Osteoblast (primary cell): ENCODE measurements at regions not wholly inside any gene's neighbourhood (a gene's known extent, or its start where the extent isn't known, plus 50 kb on each side); places are given as distances from the start of the nearest gene placed in this dataset.
A peak's percentile ranks its signal among the peaks of the same experiment; 100 is the strongest.

Experiments used
- DNase-seq: peaks from one replicate; pipeline ENCODE4 v3.0.0; 2011; ENCODE audit warnings: low spot score, mixed read lengths; ENCODE audit not compliant: insufficient read length; ENCODE audit errors: missing footprints
- H2AFZ ChIP-seq: 2 replicates; pipeline ENCODE4 v1.6.0; 2011; ENCODE audit warnings: mild to moderate bottlenecking, low read length
- H3K27ac ChIP-seq: 2 replicates; pipeline ENCODE4 v1.5.1; 2011; ENCODE audit warnings: mild to moderate bottlenecking, low read depth, low read length, moderate library complexity
- H3K27me3 ChIP-seq: 2 replicates; pipeline ENCODE4 v1.6.0; 2012; ENCODE audit warnings: mild to moderate bottlenecking, control low read depth, inconsistent platforms, low read length, moderate library complexity; ENCODE audit not compliant: insufficient read depth
- H3K36me3 ChIP-seq: 2 replicates; pipeline ENCODE4 v1.5.1; 2011; ENCODE audit warnings: mild to moderate bottlenecking, low read length, control low read depth, moderate library complexity; ENCODE audit not compliant: insufficient read depth
- H3K4me1 ChIP-seq: 2 replicates; pipeline ENCODE4 v1.5.1; 2011; ENCODE audit warnings: mild to moderate bottlenecking, low read length, control low read depth, moderate library complexity; ENCODE audit not compliant: insufficient read depth
- H3K4me2 ChIP-seq: 2 replicates; pipeline ENCODE4 v1.6.0; 2011; ENCODE audit warnings: mild to moderate bottlenecking, low read length; ENCODE audit not compliant: insufficient read depth
- H3K4me3 ChIP-seq: fragments of 200-600 bp; sonication (generic); 3 replicates; pipeline ENCODE4 v1.5.1; 2012; ENCODE audit warnings: mild to moderate bottlenecking, low read length, inconsistent platforms; ENCODE audit not compliant: insufficient read depth
- H3K79me2 ChIP-seq: 2 replicates; pipeline ENCODE4 v1.6.0; 2012; ENCODE audit warnings: mild to moderate bottlenecking, low read length, control low read depth, inconsistent platforms; ENCODE audit not compliant: insufficient read depth
- H3K9me3 ChIP-seq: 2 replicates; pipeline ENCODE4 v1.5.1; 2011; ENCODE audit warnings: low read depth, low read length, control low read depth
- H4K20me1 ChIP-seq: 2 replicates; pipeline ENCODE4 v1.6.0; 2012; ENCODE audit warnings: mild to moderate bottlenecking, low read length, control low read depth; ENCODE audit not compliant: insufficient read depth
- CTCF ChIP-seq: IDR thresholded peaks from 2 replicates; pipeline ENCODE4 v1.5.1; 2011; ENCODE audit warnings: mild to moderate bottlenecking, low read depth, low read length, moderate library complexity; ENCODE audit errors: extremely low read depth

GRCh38 chr16:87182759-87183158 is 134.4 kb downstream of the C16orf95 start:
- H3K9me3 ChIP-seq, result no peaks in the 10 kb centered on the region
- H3K4me3 ChIP-seq, result no peak overlapping the region
- no peak for TF ChIP-seq CTCF
- H2AFZ ChIP-seq, result no peak overlapping the region
- no peak overlapping the region for H3K27ac ChIP-seq
- no peaks in the 10 kb centered on the region for H4K20me1 ChIP-seq
- H3K4me1 ChIP-seq, result peaks cover 32% of the 10 kb centered on the region
- H3K27me3 ChIP-seq, result no peaks in the 10 kb centered on the region
- DNase-seq, result no peak
- H3K79me2 ChIP-seq, result no peaks in the 10 kb centered on the region
- no peaks in the 10 kb centered on the region for H3K36me3 ChIP-seq
- no peak overlapping the region for H3K4me2 ChIP-seq

GRCh38 chr16:87183647-87184046 is 133.5 kb downstream of the C16orf95 start:
- H3K4me1 ChIP-seq, result peaks cover 25% of the 10 kb centered on the region
- no peak overlapping the region for H3K27ac ChIP-seq
- no peaks in the 10 kb centered on the region for H3K27me3 ChIP-seq
- H3K4me3 ChIP-seq, result no peak overlapping the region
- no peak for TF ChIP-seq CTCF
- no peaks in the 10 kb centered on the region for H4K20me1 ChIP-seq
- no peaks in the 10 kb centered on the region for H3K79me2 ChIP-seq
- H3K4me2 ChIP-seq, result no peak overlapping the region
- H3K36me3 ChIP-seq, result no peaks in the 10 kb centered on the region
- no peak for DNase-seq
- no peak overlapping the region for H2AFZ ChIP-seq
- no peaks in the 10 kb centered on the region for H3K9me3 ChIP-seq

- Histone ChIP-seq H2AFZ (no peak overlapping the region), H3K27me3 (no peaks in the 10 kb centered on the region), H3K4me3 (no peak overlapping the region), H3K9me3 (peaks cover 8% of the 10 kb centered on the region), H4K20me1 (no peaks in the 10 kb centered on the region), H3K79me2 (no peaks in the 10 kb centered on the region), H3K27ac (no peak overlapping the region), H3K4me2 (no peak overlapping the region), H3K4me1 (peaks cover 10% of the 10 kb centered on the region), H3K36me3 (no peaks in the 10 kb centered on the region)
- TF ChIP-seq CTCF, result no peak
- DNase-seq, result no peak
These were observed 131.9 kb downstream of the C16orf95 start for GRCh38 chr16:87185308-87185707.

GRCh38 chr16:87185983-87186382 is 131.2 kb downstream of the C16orf95 start:
- Histone ChIP-seq H2AFZ (peak overlapping the region; percentile 71), H3K36me3 (no peaks in the 10 kb centered on the region), H3K4me2 (peak overlapping the region; percentile 53), H3K27ac (no peak overlapping the region), H4K20me1 (no peaks in the 10 kb centered on the region), H3K27me3 (no peaks in the 10 kb centered on the region), H3K4me1 (peaks cover 10% of the 10 kb centered on the region), H3K9me3 (peaks cover 10% of the 10 kb centered on the region), H3K4me3 (peak overlapping the region; percentile 10), H3K79me2 (no peaks in the 10 kb centered on the region)
- TF ChIP-seq CTCF, result no peak
- no peak for DNase-seq
